Renal cortex interstitium (tissue), 11 donors: ENCODE measurements at regions not wholly inside any gene's neighbourhood (a gene's known extent, or its start where the extent isn't known, plus 50 kb on each side); places are given as distances from the start of the nearest gene placed in this dataset.

ENCODE experiments used
- DNase-seq, 11 donors: peaks; one replicate each; pipeline ENCODE4 v3.0.0-alpha.2; 2013; ENCODE audit warnings: low read depth in 9 of 11, low spot score in 4 of 11; ENCODE audit errors: extremely low read depth in 1 of 11

- DNase-seq, result no peak
Measured at GRCh38 chrX:30156009-30156408, 59.4 kb upstream of the MAGEB2 start.

GRCh38 chrX:30156880-30157560 lies 58.3 kb upstream of the MAGEB2 start:
- no peak for DNase-seq

GRCh38 chrX:30161043-30161442 lies 54.3 kb upstream of the MAGEB2 start:
- no peak for DNase-seq
